Tibial artery (tissue), 4 donors: ENCODE measurements at regions not wholly inside any gene's neighbourhood (a gene's known extent, or its start where the extent isn't known, plus 50 kb on each side); places are given as distances from the start of the nearest gene placed in this dataset.

Experiments
- DNase-seq, 2 donors: peaks; one replicate each; pipeline ENCODE4 v3.0.0-alpha.2; 2019
- H3K27ac ChIP-seq, 2 donors: fragments of 200-600 bp; sonication (generic) in 1 of 2; 1 replicate in 1 of 2; 2 replicates in 1 of 2; pipeline ENCODE4 v1.5.1; 2018 to 2019; ENCODE audit warnings: mild to moderate bottlenecking in 1 of 2
- H3K27me3 ChIP-seq, 2 donors: fragments of 200-600 bp; sonication (generic) in 1 of 2; one replicate each; pipeline versions ENCODE4 v1.5.1 to v1.6.0; 2016 to 2019
- H3K36me3 ChIP-seq, 3 donors: fragments of 200-600 bp; sonication (generic) in 2 of 3; one replicate each; pipeline ENCODE4 v1.5.1; 2016 to 2019; ENCODE audit warnings: mild to moderate bottlenecking in 2 of 3
- H3K4me1 ChIP-seq, 4 donors: fragments of 200-600 bp; sonication (generic) in 2 of 4; 1 replicate in 3 of 4; 2 replicates in 1 of 4; pipeline ENCODE4 v1.5.1; 2016 to 2019
- H3K4me3 ChIP-seq, 2 donors: fragments of 200-600 bp; sonication (generic) in 1 of 2; 1 replicate in 1 of 2; 2 replicates in 1 of 2; pipeline ENCODE4 v1.5.1; 2018 to 2019; ENCODE audit warnings: mild to moderate bottlenecking in 2 of 2
- H3K9me3 ChIP-seq, 3 donors: fragments of 200-600 bp; sonication (generic) in 1 of 3; one replicate each; pipeline ENCODE4 v1.5.1; 2016 to 2019
- CTCF ChIP-seq, 2 experiments: fragments of 200-600 bp in 1 of 2; fragments of 450-650 bp in 1 of 2; IDR thresholded peaks; one replicate each; pipeline ENCODE4 v1.5.1; 2017 to 2019; ENCODE audit warnings: antibody characterized with exemption in 2 of 2, mild to moderate bottlenecking in 1 of 2, moderate library complexity in 1 of 2
- intact Hi-C: fragments of 100-400 bp; cut with DNase I; formaldehyde crosslinking; loops from one replicate; pipeline ENCODE4 v1.15.0; 2023; ENCODE audit warnings: low total_unique reads

- H3K4me3 ChIP-seq, result no peak overlapping the region
- H3K27me3 ChIP-seq, result peaks cover 0 to 2% of the 10 kb centered on the region in 2 donors
- no peak for TF ChIP-seq CTCF (IDR thresholded peaks at IDR 0.05)
- peaks cover 0 to 16% (median 0%) of the 10 kb centered on the region in 3 donors for H3K9me3 ChIP-seq
- H3K27ac ChIP-seq, result no peak overlapping the region
- intact Hi-C loops, result no loop called here
- no peaks in the 10 kb centered on the region for H3K4me1 ChIP-seq
- H3K36me3 ChIP-seq, result no peaks in the 10 kb centered on the region
- DNase-seq, result no peak
Measured at GRCh38 chr20:56798634-56799033, 169.5 kb downstream of the TFAP2C start.

DNA sequence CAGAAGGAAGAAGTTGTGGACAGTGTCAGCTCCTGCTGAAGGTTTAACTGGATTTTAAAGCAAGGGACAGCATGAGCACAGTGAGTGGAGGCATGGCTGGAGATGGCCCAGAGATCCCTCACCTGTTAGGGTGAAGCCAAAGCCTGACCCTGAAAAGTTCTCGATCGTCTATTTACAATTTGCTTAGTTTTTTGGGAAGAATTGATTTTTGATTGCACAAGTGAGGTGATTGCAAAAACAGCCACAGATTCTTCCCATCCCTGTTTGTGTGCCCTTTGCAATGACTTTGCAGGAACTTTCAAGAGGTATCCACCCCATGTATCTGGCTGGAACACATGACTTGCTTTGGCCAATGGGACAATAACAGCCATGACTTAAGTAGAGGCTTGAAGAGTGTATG, 170.1 kb downstream of the TFAP2C start:
- Histone ChIP-seq H3K27me3 (peaks cover 0 to under 1% of the 10 kb centered on the region in 2 donors), H3K9me3 (peaks cover 0 to 16% (median 0%) of the 10 kb centered on the region in 3 donors), H3K36me3 (no peaks in the 10 kb centered on the region), H3K4me3 (no peak overlapping the region), H3K27ac (no peak overlapping the region), H3K4me1 (no peaks in the 10 kb centered on the region)
- intact Hi-C loops, result no loop called here
- TF ChIP-seq CTCF (IDR thresholded peaks at IDR 0.05), result no peak
- DNase-seq, result no peak

GRCh38 chr20:56800088-56800487, 171.0 kb downstream of the TFAP2C start:
- no peak for DNase-seq
- Histone ChIP-seq H3K9me3 (peaks cover 0 to 16% (median 0%) of the 10 kb centered on the region in 3 donors), H3K36me3 (no peaks in the 10 kb centered on the region), H3K4me3 (no peak overlapping the region), H3K27me3 (no peaks in the 10 kb centered on the region), H3K4me1 (no peaks in the 10 kb centered on the region), H3K27ac (no peak overlapping the region)
- intact Hi-C loops, result no loop called here
- TF ChIP-seq CTCF (IDR thresholded peaks at IDR 0.05), result no peak

DNA sequence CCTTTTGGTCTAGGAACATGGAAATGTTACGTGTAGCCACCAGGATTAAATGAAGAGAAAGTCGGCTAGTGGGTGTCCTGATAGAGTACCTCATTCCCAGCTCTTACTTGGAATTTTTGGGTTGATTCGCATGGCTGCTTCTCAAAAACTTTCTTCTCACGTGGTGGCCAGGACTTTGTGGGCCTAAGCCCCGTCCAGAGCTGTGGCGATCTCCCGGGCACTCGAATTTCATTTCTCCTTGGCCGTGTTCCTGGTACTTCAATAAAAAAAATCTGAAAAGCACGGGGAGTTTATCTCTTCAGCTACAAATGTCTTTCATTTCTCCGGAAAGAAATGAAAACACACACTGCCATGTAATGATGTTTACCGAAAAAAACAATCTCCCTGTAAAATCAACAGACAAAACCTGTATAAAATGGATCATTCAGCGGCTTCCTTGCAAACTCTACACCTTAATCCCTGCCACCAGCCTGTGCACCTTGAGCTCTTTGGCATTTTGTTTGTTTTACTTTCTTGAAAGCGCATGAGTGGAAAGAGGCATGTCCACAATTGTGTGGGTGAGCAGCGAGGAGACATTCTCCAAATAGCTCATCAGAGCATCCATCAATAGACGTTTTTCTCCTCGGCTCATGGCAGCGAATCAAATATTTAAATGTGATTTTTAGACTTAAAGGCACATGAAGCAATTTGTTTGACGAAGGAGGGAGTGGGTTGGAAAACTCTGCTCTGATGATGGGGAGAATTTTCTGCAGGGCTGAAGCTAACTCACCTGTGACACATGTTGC, 173.1 kb downstream of the TFAP2C start:
- peaks cover 0 to 3% (median 0%) of the 10 kb centered on the region in 4 donors for H3K4me1 ChIP-seq
- peaks cover 0 to 11% of the 10 kb centered on the region in 2 donors for H3K27me3 ChIP-seq
- DNase-seq, result no peak
- H3K36me3 ChIP-seq, result no peaks in the 10 kb centered on the region
- H3K9me3 ChIP-seq, result peaks cover 0 to 16% (median 0%) of the 10 kb centered on the region in 3 donors
- no peak overlapping the region for H3K27ac ChIP-seq
- intact Hi-C loops, result no loop called here
- TF ChIP-seq CTCF (IDR thresholded peaks at IDR 0.05), result no peak
- H3K4me3 ChIP-seq, result no peak overlapping the region

- DNase-seq, result no peak
- intact Hi-C loops, result no loop called here
- Histone ChIP-seq H3K9me3 (peaks cover 0 to 16% (median 0%) of the 10 kb centered on the region in 3 donors), H3K4me1 (peaks cover 0 to 3% (median 0%) of the 10 kb centered on the region in 4 donors), H3K4me3 (no peak overlapping the region), H3K27ac (no peak overlapping the region), H3K36me3 (no peaks in the 10 kb centered on the region), H3K27me3 (peaks cover 0 to 17% of the 10 kb centered on the region in 2 donors)
- no peak for TF ChIP-seq CTCF (IDR thresholded peaks at IDR 0.05)
Measured at GRCh38 chr20:56802805-56803204, 173.7 kb downstream of the TFAP2C start.
